ENCODE measurements at regions not wholly inside any gene's neighbourhood (a gene's known extent, or its start where the extent isn't known, plus 50 kb on each side); places are given as distances from the start of the nearest gene placed in this dataset.

- Mint-ChIP-seq H3K27ac (no peak overlapping the region), H3K4me1 (ENCODE audit: low read depth) (no peaks in the 10 kb centered on the region), H3K4me3 (no peak overlapping the region), H3K36me3 (ENCODE audit: low read depth) (no peaks in the 10 kb centered on the region), H3K27me3 (ENCODE audit: low read depth) (no peaks in the 10 kb centered on the region), H3K9me3 (ENCODE audit: insufficient read depth) (no peaks in the 10 kb centered on the region)
- CTCF ChIA-PET: no interaction called here
- POLR2A ChIA-PET: no interaction called here
- ATAC-seq (no peak), DNase-seq (no peak)
Observed at GRCh38 chr13:67377919-67378318, 147.8 kb upstream of the PCDH9 start.

- ChIA-PET POLR2A (no interaction called here), CTCF (no interaction called here)
- ATAC-seq: no peak
- no peak overlapping the region for H3K4me3 Mint-ChIP-seq
- DNase-seq: no peak
- H3K27me3 Mint-ChIP-seq (ENCODE audit: low read depth): no peaks in the 10 kb centered on the region
- no peaks in the 10 kb centered on the region for H3K4me1 Mint-ChIP-seq (ENCODE audit: low read depth)
- no peaks in the 10 kb centered on the region for H3K9me3 Mint-ChIP-seq (ENCODE audit: insufficient read depth)
- H3K27ac Mint-ChIP-seq: no peak overlapping the region
- no peaks in the 10 kb centered on the region for H3K36me3 Mint-ChIP-seq (ENCODE audit: low read depth)
Observed at GRCh38 chr13:67374391-67374790, 144.3 kb upstream of the PCDH9 start.

GRCh38 chr13:67372868-67373464 is 142.8 kb upstream of the PCDH9 start:
- Mint-ChIP-seq H3K27ac (no peak overlapping the region), H3K27me3 (ENCODE audit: low read depth) (no peaks in the 10 kb centered on the region), H3K9me3 (ENCODE audit: insufficient read depth) (no peaks in the 10 kb centered on the region), H3K4me3 (no peak overlapping the region), H3K4me1 (ENCODE audit: low read depth) (no peaks in the 10 kb centered on the region), H3K36me3 (ENCODE audit: low read depth) (no peaks in the 10 kb centered on the region)
- ChIA-PET POLR2A (no interaction called here), CTCF (no interaction called here)
- no peak for ATAC-seq
- no peak for DNase-seq

- H3K4me1 Mint-ChIP-seq (ENCODE audit: low read depth): no peaks in the 10 kb centered on the region
- no peak overlapping the region for H3K4me3 Mint-ChIP-seq
- H3K27me3 Mint-ChIP-seq (ENCODE audit: low read depth): no peaks in the 10 kb centered on the region
- H3K36me3 Mint-ChIP-seq (ENCODE audit: low read depth): no peaks in the 10 kb centered on the region
- no peak overlapping the region for H3K27ac Mint-ChIP-seq
- POLR2A ChIA-PET: no interaction called here
- no peak for DNase-seq
- CTCF ChIA-PET: no interaction called here
- no peak for ATAC-seq
- no peaks in the 10 kb centered on the region for H3K9me3 Mint-ChIP-seq (ENCODE audit: insufficient read depth)
Observed at GRCh38 chr13:67369895-67370660, 139.9 kb upstream of the PCDH9 start.

GRCh38 chr13:67367399-67367798 is 137.3 kb upstream of the PCDH9 start:
- H3K36me3 Mint-ChIP-seq (ENCODE audit: low read depth): no peaks in the 10 kb centered on the region
- DNase-seq (no peak), ATAC-seq (no peak)
- CTCF ChIA-PET: no interaction called here
- H3K4me3 Mint-ChIP-seq: no peak overlapping the region
- H3K27me3 Mint-ChIP-seq (ENCODE audit: low read depth): no peaks in the 10 kb centered on the region
- H3K27ac Mint-ChIP-seq: no peak overlapping the region
- no peaks in the 10 kb centered on the region for H3K4me1 Mint-ChIP-seq (ENCODE audit: low read depth)
- no peaks in the 10 kb centered on the region for H3K9me3 Mint-ChIP-seq (ENCODE audit: insufficient read depth)
- POLR2A ChIA-PET: no interaction called here

- no peaks in the 10 kb centered on the region for H3K4me1 Mint-ChIP-seq (ENCODE audit: low read depth)
- no peak for ATAC-seq
- POLR2A ChIA-PET: no interaction called here
- H3K27ac Mint-ChIP-seq: no peak overlapping the region
- H3K9me3 Mint-ChIP-seq (ENCODE audit: insufficient read depth): no peaks in the 10 kb centered on the region
- no peak for DNase-seq
- H3K4me3 Mint-ChIP-seq: no peak overlapping the region
- no peaks in the 10 kb centered on the region for H3K36me3 Mint-ChIP-seq (ENCODE audit: low read depth)
- CTCF ChIA-PET: no interaction called here
- H3K27me3 Mint-ChIP-seq (ENCODE audit: low read depth): no peaks in the 10 kb centered on the region
Observed at GRCh38 chr13:67366533-67366932, 136.4 kb upstream of the PCDH9 start.

- Mint-ChIP-seq H3K4me1 (ENCODE audit: low read depth) (no peaks in the 10 kb centered on the region), H3K36me3 (ENCODE audit: low read depth) (no peaks in the 10 kb centered on the region), H3K4me3 (no peak overlapping the region), H3K27me3 (ENCODE audit: low read depth) (no peaks in the 10 kb centered on the region), H3K9me3 (ENCODE audit: insufficient read depth) (no peaks in the 10 kb centered on the region), H3K27ac (no peak overlapping the region)
- ATAC-seq: no peak
- no peak for DNase-seq
- ChIA-PET POLR2A (no interaction called here), CTCF (no interaction called here)
Observed at GRCh38 chr13:67355812-67356476, 125.8 kb upstream of the PCDH9 start.

GRCh38 chr13:67353941-67354340 is 123.8 kb upstream of the PCDH9 start:
- Mint-ChIP-seq H3K27me3 (ENCODE audit: low read depth) (no peaks in the 10 kb centered on the region), H3K36me3 (ENCODE audit: low read depth) (no peaks in the 10 kb centered on the region), H3K4me1 (ENCODE audit: low read depth) (no peaks in the 10 kb centered on the region), H3K27ac (no peak overlapping the region), H3K9me3 (ENCODE audit: insufficient read depth) (no peaks in the 10 kb centered on the region), H3K4me3 (no peak overlapping the region)
- no peak for DNase-seq
- CTCF ChIA-PET: no interaction called here
- POLR2A ChIA-PET: no interaction called here
- ATAC-seq: no peak

- no peaks in the 10 kb centered on the region for H3K4me1 Mint-ChIP-seq (ENCODE audit: low read depth)
- H3K27ac Mint-ChIP-seq: no peak overlapping the region
- ATAC-seq (no peak), DNase-seq (no peak)
- H3K9me3 Mint-ChIP-seq (ENCODE audit: insufficient read depth): no peaks in the 10 kb centered on the region
- H3K27me3 Mint-ChIP-seq (ENCODE audit: low read depth): no peaks in the 10 kb centered on the region
- CTCF ChIA-PET: no interaction called here
- no peak overlapping the region for H3K4me3 Mint-ChIP-seq
- H3K36me3 Mint-ChIP-seq (ENCODE audit: low read depth): no peaks in the 10 kb centered on the region
- POLR2A ChIA-PET: no interaction called here
Observed at GRCh38 chr13:67353031-67353430, 122.9 kb upstream of the PCDH9 start.

- ATAC-seq (no peak), DNase-seq (no peak)
- ChIA-PET CTCF (no interaction called here), POLR2A (no interaction called here)
- H3K36me3 Mint-ChIP-seq (ENCODE audit: low read depth): no peaks in the 10 kb centered on the region
- no peak overlapping the region for H3K27ac Mint-ChIP-seq
- no peaks in the 10 kb centered on the region for H3K27me3 Mint-ChIP-seq (ENCODE audit: low read depth)
- H3K9me3 Mint-ChIP-seq (ENCODE audit: insufficient read depth): peaks cover 3% of the 10 kb centered on the region
- no peaks in the 10 kb centered on the region for H3K4me1 Mint-ChIP-seq (ENCODE audit: low read depth)
- no peak overlapping the region for H3K4me3 Mint-ChIP-seq
Observed at GRCh38 chr13:67351909-67352308, 121.8 kb upstream of the PCDH9 start.

- ChIA-PET CTCF (no interaction called here), POLR2A (no interaction called here)
- no peaks in the 10 kb centered on the region for H3K4me1 Mint-ChIP-seq (ENCODE audit: low read depth)
- no peaks in the 10 kb centered on the region for H3K36me3 Mint-ChIP-seq (ENCODE audit: low read depth)
- H3K9me3 Mint-ChIP-seq (ENCODE audit: insufficient read depth): peaks cover 3% of the 10 kb centered on the region
- no peaks in the 10 kb centered on the region for H3K27me3 Mint-ChIP-seq (ENCODE audit: low read depth)
- no peak overlapping the region for H3K4me3 Mint-ChIP-seq
- DNase-seq (no peak), ATAC-seq (no peak)
- no peak overlapping the region for H3K27ac Mint-ChIP-seq
Observed at GRCh38 chr13:67351114-67351513, 121.0 kb upstream of the PCDH9 start.

GRCh38 chr13:67343777-67344176 is 113.6 kb upstream of the PCDH9 start:
- H3K27me3 Mint-ChIP-seq (ENCODE audit: low read depth): no peaks in the 10 kb centered on the region
- no peak overlapping the region for H3K4me3 Mint-ChIP-seq
- DNase-seq (no peak), ATAC-seq (no peak)
- H3K4me1 Mint-ChIP-seq (ENCODE audit: low read depth): no peaks in the 10 kb centered on the region
- H3K27ac Mint-ChIP-seq: no peak overlapping the region
- H3K9me3 Mint-ChIP-seq (ENCODE audit: insufficient read depth): peaks cover 7% of the 10 kb centered on the region
- POLR2A ChIA-PET: no interaction called here
- no peaks in the 10 kb centered on the region for H3K36me3 Mint-ChIP-seq (ENCODE audit: low read depth)
- CTCF ChIA-PET: no interaction called here

- DNase-seq (no peak), ATAC-seq (no peak)
- ChIA-PET CTCF (no interaction called here), POLR2A (no interaction called here)
- no peak overlapping the region for H3K27ac Mint-ChIP-seq
- peaks cover 4% of the 10 kb centered on the region for H3K9me3 Mint-ChIP-seq (ENCODE audit: insufficient read depth)
- H3K4me1 Mint-ChIP-seq (ENCODE audit: low read depth): no peaks in the 10 kb centered on the region
- no peak overlapping the region for H3K4me3 Mint-ChIP-seq
- no peaks in the 10 kb centered on the region for H3K27me3 Mint-ChIP-seq (ENCODE audit: low read depth)
- no peaks in the 10 kb centered on the region for H3K36me3 Mint-ChIP-seq (ENCODE audit: low read depth)
Observed at GRCh38 chr13:67341406-67341805, 111.3 kb upstream of the PCDH9 start.
